ENCODE measurements at regions not wholly inside any gene's neighbourhood (a gene's known extent, or its start where the extent isn't known, plus 50 kb on each side); places are given as distances from the start of the nearest gene placed in this dataset.

DNA sequence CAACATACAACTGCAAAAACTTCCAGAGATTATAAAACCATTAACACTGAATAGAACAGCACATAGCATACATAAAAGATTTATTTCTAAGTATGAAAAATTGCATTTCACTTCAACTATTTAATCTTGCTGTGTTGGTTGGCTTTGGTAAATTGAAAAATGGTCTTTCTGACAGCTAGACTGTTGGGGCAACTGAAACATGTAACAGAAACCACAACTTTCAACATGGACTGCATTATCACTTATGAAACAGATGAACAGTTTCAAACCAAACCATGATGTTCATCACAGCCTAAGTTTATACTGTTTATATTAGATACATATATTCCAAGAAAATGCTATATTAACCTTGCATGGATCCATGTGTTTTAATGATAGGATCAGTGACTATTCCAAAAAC lies 324.1 kb upstream of the PCDH9 start:
- TF ChIP-seq EP300 (IDR thresholded peaks at IDR 0.05) (no peak), POLR2AphosphoS5 (IDR thresholded peaks at IDR 0.05) (no peak), POLR2A (IDR thresholded peaks at IDR 0.05) (no peak)
- TF ChIP-seq, protein P1, sequence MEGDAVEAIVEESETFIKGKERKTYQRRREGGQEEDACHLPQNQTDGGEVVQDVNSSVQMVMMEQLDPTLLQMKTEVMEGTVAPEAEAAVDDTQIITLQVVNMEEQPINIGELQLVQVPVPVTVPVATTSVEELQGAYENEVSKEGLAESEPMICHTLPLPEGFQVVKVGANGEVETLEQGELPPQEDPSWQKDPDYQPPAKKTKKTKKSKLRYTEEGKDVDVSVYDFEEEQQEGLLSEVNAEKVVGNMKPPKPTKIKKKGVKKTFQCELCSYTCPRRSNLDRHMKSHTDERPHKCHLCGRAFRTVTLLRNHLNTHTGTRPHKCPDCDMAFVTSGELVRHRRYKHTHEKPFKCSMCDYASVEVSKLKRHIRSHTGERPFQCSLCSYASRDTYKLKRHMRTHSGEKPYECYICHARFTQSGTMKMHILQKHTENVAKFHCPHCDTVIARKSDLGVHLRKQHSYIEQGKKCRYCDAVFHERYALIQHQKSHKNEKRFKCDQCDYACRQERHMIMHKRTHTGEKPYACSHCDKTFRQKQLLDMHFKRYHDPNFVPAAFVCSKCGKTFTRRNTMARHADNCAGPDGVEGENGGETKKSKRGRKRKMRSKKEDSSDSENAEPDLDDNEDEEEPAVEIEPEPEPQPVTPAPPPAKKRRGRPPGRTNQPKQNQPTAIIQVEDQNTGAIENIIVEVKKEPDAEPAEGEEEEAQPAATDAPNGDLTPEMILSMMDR (IDR thresholded peaks at IDR 0.05): no peak
- no peaks in the 10 kb centered on the region for H3K36me3 ChIP-seq
- no peak overlapping the region for H3K27ac ChIP-seq
- ATAC-seq (ENCODE audit: low FRiP score in 2 of 2) (no peak), DNase-seq (no peak)
- H3K4me1 ChIP-seq: no peaks in the 10 kb centered on the region
- peaks cover 0 to 5% (median 1%) of the 10 kb centered on the region in 4 donors for H3K9me3 ChIP-seq
- no peaks in the 10 kb centered on the region for H3K27me3 ChIP-seq
- no peak overlapping the region for H3K4me3 ChIP-seq

GRCh38 chr13:67549331-67549730 lies 319.2 kb upstream of the PCDH9 start:
- Histone ChIP-seq H3K27me3 (no peaks in the 10 kb centered on the region), H3K27ac (no peak overlapping the region), H3K36me3 (no peaks in the 10 kb centered on the region), H3K9me3 (no peaks in the 10 kb centered on the region), H3K4me1 (no peaks in the 10 kb centered on the region), H3K4me3 (no peak overlapping the region)
- no peak for TF ChIP-seq POLR2AphosphoS5 (IDR thresholded peaks at IDR 0.05)
- no peak for TF ChIP-seq EP300 (IDR thresholded peaks at IDR 0.05)
- no peak for TF ChIP-seq POLR2A (IDR thresholded peaks at IDR 0.05)
- TF ChIP-seq, protein P1 (IDR thresholded peaks at IDR 0.05): no peak
- 98 to 100% methylated on average over 4 of the region's 4 CpGs for WGBS, 2 donors
- ATAC-seq (ENCODE audit: low FRiP score in 2 of 2) (no peak), DNase-seq (no peak)

GRCh38 chr13:67538906-67539305 lies 308.8 kb upstream of the PCDH9 start:
- no peak for ATAC-seq (ENCODE audit: low FRiP score in 2 of 2)
- H3K27me3 ChIP-seq: no peaks in the 10 kb centered on the region
- 57 to 64% methylated on average over 1 of the region's 1 CpG for WGBS, 2 donors
- H3K27ac ChIP-seq: no peak overlapping the region
- H3K4me1 ChIP-seq: no peaks in the 10 kb centered on the region
- TF ChIP-seq EP300 (IDR thresholded peaks at IDR 0.05): no peak
- no peak for TF ChIP-seq POLR2A (IDR thresholded peaks at IDR 0.05)
- TF ChIP-seq POLR2AphosphoS5 (IDR thresholded peaks at IDR 0.05): no peak
- TF ChIP-seq, protein P1 (IDR thresholded peaks at IDR 0.05): no peak
- H3K9me3 ChIP-seq: no peaks in the 10 kb centered on the region
- H3K36me3 ChIP-seq: no peaks in the 10 kb centered on the region
- DNase-seq: no peak
- H3K4me3 ChIP-seq: no peak overlapping the region

- no peaks in the 10 kb centered on the region for H3K4me1 ChIP-seq
- DNase-seq: no peak
- no peak for TF ChIP-seq POLR2A (IDR thresholded peaks at IDR 0.05)
- no peak for TF ChIP-seq POLR2AphosphoS5 (IDR thresholded peaks at IDR 0.05)
- TF ChIP-seq EP300 (IDR thresholded peaks at IDR 0.05): no peak
- TF ChIP-seq, protein P1 (IDR thresholded peaks at IDR 0.05): no peak
- H3K4me3 ChIP-seq: no peak overlapping the region
- H3K27ac ChIP-seq: no peak overlapping the region
- no peaks in the 10 kb centered on the region for H3K9me3 ChIP-seq
- H3K36me3 ChIP-seq: no peaks in the 10 kb centered on the region
- H3K27me3 ChIP-seq: no peaks in the 10 kb centered on the region
- 54 to 63% methylated on average over 2 of the region's 2 CpGs for WGBS, 2 donors
- ATAC-seq (ENCODE audit: low FRiP score in 2 of 2): no peak
These were observed 290.8 kb upstream of the PCDH9 start for GRCh38 chr13:67520886-67521285.

GRCh38 chr13:67519356-67519755 lies 289.2 kb upstream of the PCDH9 start:
- TF ChIP-seq POLR2A (IDR thresholded peaks at IDR 0.05) (no peak), EP300 (IDR thresholded peaks at IDR 0.05) (no peak), POLR2AphosphoS5 (IDR thresholded peaks at IDR 0.05) (no peak)
- TF ChIP-seq, protein P1 (IDR thresholded peaks at IDR 0.05): no peak
- DNase-seq (no peak), ATAC-seq (ENCODE audit: low FRiP score in 2 of 2) (no peak)
- H3K9me3 ChIP-seq: no peaks in the 10 kb centered on the region
- no peaks in the 10 kb centered on the region for H3K27me3 ChIP-seq
- WGBS, 2 donors: 54 to 57% methylated on average over 1 of the region's 1 CpG
- no peak overlapping the region for H3K4me3 ChIP-seq
- H3K4me1 ChIP-seq: no peaks in the 10 kb centered on the region
- no peaks in the 10 kb centered on the region for H3K36me3 ChIP-seq
- no peak overlapping the region for H3K27ac ChIP-seq

Measured in upper lobe of left lung (tissue), 6 donors.